ENCODE measurements at regions not wholly inside any gene's neighbourhood (a gene's known extent, or its start where the extent isn't known, plus 50 kb on each side); places are given as distances from the start of the nearest gene placed in this dataset.

DNA sequence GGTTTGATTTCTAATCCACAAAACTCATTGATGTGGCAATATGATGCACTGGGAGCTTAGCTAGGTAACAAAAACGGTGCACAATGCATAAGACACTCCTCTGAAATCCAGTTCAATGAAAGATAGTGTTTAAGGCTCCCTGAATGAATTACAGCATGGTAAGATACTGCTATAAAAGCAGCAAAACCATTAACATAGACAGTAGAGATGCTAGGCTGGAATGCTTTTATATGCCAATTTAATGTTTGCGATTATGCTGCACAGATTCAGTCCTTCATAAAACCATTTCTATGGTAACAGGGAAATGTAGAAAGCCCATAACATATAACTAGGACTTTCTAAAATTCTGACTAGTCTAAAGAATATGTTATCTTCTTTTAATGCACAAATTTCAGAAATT lies 180.8 kb upstream of the NUDT12 start:
- TF ChIP-seq ELF4 (IDR thresholded peaks at IDR 0.05): no peak
- TF ChIP-seq L3MBTL2 (conservative IDR thresholded peaks at IDR 0.05): no peak
- TF ChIP-seq ZNF384 (IDR thresholded peaks at IDR 0.05): no peak
- TF ChIP-seq TARDBP (IDR thresholded peaks at IDR 0.05): no peak
- TF ChIP-seq SP1 (IDR thresholded peaks at IDR 0.05): no peak
- no peak for TF ChIP-seq HDGF (IDR thresholded peaks at IDR 0.05; ENCODE audit: borderline replicate concordance)
- TF ChIP-seq FOXA1 (IDR thresholded peaks at IDR 0.05): no peak
- TF ChIP-seq BHLHE40 (IDR thresholded peaks at IDR 0.05; ENCODE audit: borderline replicate concordance): no peak
- no peak for TF ChIP-seq FOXM1 (IDR thresholded peaks at IDR 0.05; ENCODE audit: borderline replicate concordance)

Measured in HEK293T (cell line).